Osteocyte (in vitro differentiated cells): ENCODE measurements at regions not wholly inside any gene's neighbourhood (a gene's known extent, or its start where the extent isn't known, plus 50 kb on each side); places are given as distances from the start of the nearest gene placed in this dataset.

Experiments
- DNase-seq: peaks from one replicate; pipeline ENCODE4 v3.0.0; 2021; ENCODE audit warnings: mixed read lengths; ENCODE audit not compliant: unreplicated experiment; ENCODE audit errors: extremely low spot score
- H3K27ac Mint-ChIP-seq: one replicate; pipeline ENCODE4 v1.8.0; 2021; ENCODE audit warnings: mild to moderate bottlenecking, mixed read lengths; ENCODE audit not compliant: unreplicated experiment
- H3K27me3 Mint-ChIP-seq: one replicate; pipeline ENCODE4 v1.8.0; 2021; ENCODE audit warnings: mixed read lengths; ENCODE audit not compliant: unreplicated experiment
- H3K36me3 Mint-ChIP-seq: one replicate; pipeline ENCODE4 v1.8.0; 2021; ENCODE audit warnings: mixed read lengths; ENCODE audit not compliant: unreplicated experiment
- H3K4me1 Mint-ChIP-seq: one replicate; pipeline ENCODE4 v1.8.0; 2021; ENCODE audit warnings: mixed read lengths; ENCODE audit not compliant: unreplicated experiment
- H3K4me3 Mint-ChIP-seq: one replicate; pipeline ENCODE4 v1.8.0; 2021; ENCODE audit warnings: mild to moderate bottlenecking, moderate library complexity, mixed read lengths; ENCODE audit not compliant: unreplicated experiment
- H3K9me3 Mint-ChIP-seq: one replicate; pipeline ENCODE4 v1.8.0; 2021; ENCODE audit warnings: mixed read lengths; ENCODE audit not compliant: unreplicated experiment
- TF ChIP-seq, protein P1 (sequence below): fragments of 200-600 bp; sonication (generic); IDR thresholded peaks from 2 replicates; pipeline ENCODE4 v1.5.0; 2021; ENCODE audit warnings: antibody characterized with exemption, mild to moderate bottlenecking, moderate library complexity

DNA sequence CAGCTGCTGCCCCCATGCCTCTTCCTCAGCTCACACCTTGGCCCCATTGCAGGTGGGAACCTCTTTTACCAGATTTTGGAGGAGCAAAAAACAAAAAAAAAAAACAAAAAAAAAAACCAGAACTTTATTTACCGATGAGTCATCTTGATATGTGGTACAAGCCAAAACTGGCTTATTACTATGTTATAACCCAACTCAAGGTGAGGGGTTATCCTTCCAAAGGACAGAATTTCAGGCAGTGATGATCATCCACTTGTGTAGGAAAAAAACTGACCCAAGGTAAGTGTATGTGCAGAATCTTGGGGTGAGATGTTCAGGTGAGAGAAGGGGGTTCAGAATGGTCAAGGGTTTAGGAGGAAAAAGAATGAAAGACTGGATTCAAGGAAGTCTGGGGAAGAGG lies 142.6 kb upstream of the FST start:
- no peaks in the 10 kb centered on the region for H3K27me3 Mint-ChIP-seq

DNA sequence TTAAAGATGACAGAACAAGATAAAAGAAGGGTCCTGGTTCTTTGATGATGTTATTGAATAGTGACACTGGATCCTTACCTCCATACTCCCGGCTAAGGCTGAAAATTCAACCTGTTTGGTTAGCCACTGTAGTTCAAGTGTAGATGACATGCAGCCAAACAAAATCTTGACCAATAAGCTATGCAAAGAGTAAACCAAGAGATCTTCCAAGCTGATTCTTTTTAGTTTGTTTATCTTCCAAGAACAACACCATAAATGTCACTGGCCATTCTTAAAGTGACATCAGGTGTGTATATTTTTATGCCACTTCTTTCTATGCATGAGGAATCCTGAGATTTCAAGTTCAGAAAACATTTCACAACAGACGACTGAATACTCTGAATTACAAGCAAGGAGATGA lies 141.5 kb upstream of the FST start:
- TF ChIP-seq, protein P1, sequence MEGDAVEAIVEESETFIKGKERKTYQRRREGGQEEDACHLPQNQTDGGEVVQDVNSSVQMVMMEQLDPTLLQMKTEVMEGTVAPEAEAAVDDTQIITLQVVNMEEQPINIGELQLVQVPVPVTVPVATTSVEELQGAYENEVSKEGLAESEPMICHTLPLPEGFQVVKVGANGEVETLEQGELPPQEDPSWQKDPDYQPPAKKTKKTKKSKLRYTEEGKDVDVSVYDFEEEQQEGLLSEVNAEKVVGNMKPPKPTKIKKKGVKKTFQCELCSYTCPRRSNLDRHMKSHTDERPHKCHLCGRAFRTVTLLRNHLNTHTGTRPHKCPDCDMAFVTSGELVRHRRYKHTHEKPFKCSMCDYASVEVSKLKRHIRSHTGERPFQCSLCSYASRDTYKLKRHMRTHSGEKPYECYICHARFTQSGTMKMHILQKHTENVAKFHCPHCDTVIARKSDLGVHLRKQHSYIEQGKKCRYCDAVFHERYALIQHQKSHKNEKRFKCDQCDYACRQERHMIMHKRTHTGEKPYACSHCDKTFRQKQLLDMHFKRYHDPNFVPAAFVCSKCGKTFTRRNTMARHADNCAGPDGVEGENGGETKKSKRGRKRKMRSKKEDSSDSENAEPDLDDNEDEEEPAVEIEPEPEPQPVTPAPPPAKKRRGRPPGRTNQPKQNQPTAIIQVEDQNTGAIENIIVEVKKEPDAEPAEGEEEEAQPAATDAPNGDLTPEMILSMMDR: no peak
- DNase-seq: no peak
- no peaks in the 10 kb centered on the region for H3K9me3 Mint-ChIP-seq
- no peak overlapping the region for H3K4me3 Mint-ChIP-seq
- H3K4me1 Mint-ChIP-seq: peaks cover 22% of the 10 kb centered on the region
- no peaks in the 10 kb centered on the region for H3K27me3 Mint-ChIP-seq
- H3K27ac Mint-ChIP-seq: no peak overlapping the region
- no peaks in the 10 kb centered on the region for H3K36me3 Mint-ChIP-seq

More for the DNA sequence above, 142.6 kb upstream of the FST start:
- Mint-ChIP-seq H3K9me3 (no peaks in the 10 kb centered on the region), H3K36me3 (no peaks in the 10 kb centered on the region), H3K4me1 (peaks cover 18% of the 10 kb centered on the region), H3K27ac (no peak overlapping the region), H3K4me3 (no peak overlapping the region)
- TF ChIP-seq, protein P1: no peak
- DNase-seq: no peak

DNA sequence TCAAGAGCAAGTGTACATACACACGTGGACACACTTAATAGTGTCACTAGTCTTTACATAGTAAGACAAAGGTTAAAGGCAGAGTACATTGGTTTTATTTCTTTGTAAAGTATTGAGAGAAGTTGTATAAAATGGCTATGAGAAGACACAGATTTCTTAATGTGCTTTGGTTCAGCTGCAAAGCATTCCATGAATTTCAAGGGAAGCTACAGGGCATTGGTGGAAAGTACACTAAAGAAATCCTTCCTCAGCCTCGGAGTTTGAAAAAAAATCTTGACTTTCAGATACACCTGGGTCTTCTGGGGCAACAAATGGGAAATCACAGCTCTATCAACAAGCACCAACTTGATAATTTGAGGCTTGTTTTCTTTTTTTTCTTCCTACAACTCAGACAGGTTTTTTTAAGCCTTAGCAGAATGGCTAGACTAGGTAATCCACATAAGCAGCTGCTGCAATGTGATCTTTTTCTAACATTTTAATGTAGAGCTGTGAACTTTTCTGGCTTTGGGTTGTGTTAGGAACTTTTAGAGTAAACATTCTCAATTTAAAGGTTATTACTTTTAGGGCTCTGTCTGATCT lies 140.4 kb upstream of the FST start:
- no peak overlapping the region for H3K27ac Mint-ChIP-seq
- H3K9me3 Mint-ChIP-seq: peaks cover 6% of the 10 kb centered on the region
- no peaks in the 10 kb centered on the region for H3K36me3 Mint-ChIP-seq
- no peak for DNase-seq
- TF ChIP-seq, protein P1: no peak
- H3K4me3 Mint-ChIP-seq: no peak overlapping the region
- no peaks in the 10 kb centered on the region for H3K27me3 Mint-ChIP-seq
- H3K4me1 Mint-ChIP-seq: peaks cover 17% of the 10 kb centered on the region

DNA sequence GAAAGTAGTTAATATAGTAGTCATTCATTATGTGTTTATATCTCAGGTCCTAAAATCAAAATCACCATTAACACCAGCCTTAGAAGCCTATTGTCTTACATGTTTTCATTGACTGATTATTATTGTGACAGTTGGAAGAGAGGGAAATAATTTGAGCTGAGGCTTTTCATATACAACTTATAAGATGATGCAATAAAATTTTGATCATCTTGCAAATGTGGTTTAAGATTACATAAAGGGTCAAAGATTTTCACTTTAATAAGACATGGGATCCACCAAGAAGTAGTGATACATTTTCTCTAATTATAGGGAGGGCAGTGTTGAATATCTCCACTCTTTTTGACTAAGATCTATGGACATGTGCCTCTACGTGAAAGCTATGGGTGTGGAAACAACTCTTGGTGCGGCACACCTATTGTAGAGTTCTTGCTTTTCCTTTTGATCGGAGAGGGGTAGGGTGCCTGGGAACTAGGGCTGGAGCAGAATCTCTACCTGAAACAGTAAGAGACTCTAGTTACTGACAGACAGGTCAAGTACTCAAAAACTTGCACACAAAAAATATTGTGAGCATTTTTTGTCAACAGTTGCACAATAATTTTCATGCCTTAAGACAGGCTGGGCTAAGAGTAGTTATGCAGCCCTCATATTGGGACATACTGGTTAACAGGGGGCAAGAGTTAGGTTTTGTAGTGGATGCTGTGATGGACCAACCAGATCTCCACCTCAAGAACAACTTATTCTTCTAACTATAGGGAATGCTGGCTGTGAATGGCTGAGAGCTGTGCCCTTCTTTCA lies 139.3 kb upstream of the FST start:
- H3K4me3 Mint-ChIP-seq: no peak overlapping the region
- H3K4me1 Mint-ChIP-seq: peaks cover 16% of the 10 kb centered on the region
- H3K27me3 Mint-ChIP-seq: no peaks in the 10 kb centered on the region
- TF ChIP-seq, protein P1: no peak
- H3K27ac Mint-ChIP-seq: no peak overlapping the region
- DNase-seq: no peak
- no peaks in the 10 kb centered on the region for H3K36me3 Mint-ChIP-seq
- peaks cover 6% of the 10 kb centered on the region for H3K9me3 Mint-ChIP-seq

DNA sequence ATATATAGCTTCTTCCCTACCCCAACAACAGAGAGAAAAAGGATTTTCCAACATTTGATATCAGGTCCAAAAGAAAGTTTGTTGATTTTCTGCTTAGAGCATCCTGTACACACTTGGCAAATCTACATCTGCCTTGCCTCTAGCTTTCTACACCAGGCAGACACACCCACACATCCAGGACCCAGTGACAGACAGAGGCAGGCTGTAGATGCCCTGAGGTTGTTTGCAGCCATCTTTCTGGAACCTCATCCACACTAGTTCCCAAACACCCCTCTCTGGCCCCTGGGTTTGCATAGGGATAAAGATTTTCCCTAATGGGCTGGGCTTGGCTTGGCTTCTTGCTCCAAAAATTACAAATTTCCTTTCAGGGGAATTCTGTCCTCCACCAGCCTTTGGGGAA lies 138.2 kb upstream of the FST start:
- Mint-ChIP-seq H3K4me1 (peaks cover 16% of the 10 kb centered on the region), H3K4me3 (no peak overlapping the region), H3K27ac (no peak overlapping the region), H3K27me3 (no peaks in the 10 kb centered on the region), H3K36me3 (no peaks in the 10 kb centered on the region), H3K9me3 (peaks cover 6% of the 10 kb centered on the region)
- TF ChIP-seq, protein P1: no peak
- DNase-seq: no peak
